CD14-positive monocyte (primary cell): ENCODE measurements at regions not wholly inside any gene's neighbourhood (a gene's known extent, or its start where the extent isn't known, plus 50 kb on each side); places are given as distances from the start of the nearest gene placed in this dataset.
A peak's percentile ranks its signal among the peaks of the same experiment; 100 is the strongest.

Experiments
- DNase-seq, 3 donors: peaks; one replicate each; pipeline ENCODE4 v3.0.0-alpha.2; 2011 to 2022
- H2AFZ ChIP-seq: 2 replicates; pipeline ENCODE4 v1.6.0; 2012; ENCODE audit warnings: mild to moderate bottlenecking, low read depth, low read length, inconsistent platforms; ENCODE audit not compliant: insufficient read depth, poor library complexity, severe bottlenecking
- H3K27ac ChIP-seq, 2 donors: 1 replicate in 1 of 2; 2 replicates in 1 of 2; pipeline ENCODE4 v1.5.1; 2012 to 2013; ENCODE audit warnings: low read length in 2 of 2, control low read depth in 1 of 2, inconsistent platforms in 1 of 2, low read depth in 1 of 2, mild to moderate bottlenecking in 1 of 2
- H3K27me3 ChIP-seq, 2 donors: one replicate each; pipeline versions ENCODE4 v1.6.0 to v1.6.1; 2011 to 2013; ENCODE audit warnings: low read length in 2 of 2; ENCODE audit not compliant: control insufficient read depth in 2 of 2, insufficient read depth in 2 of 2
- H3K36me3 ChIP-seq, 2 donors: replicated peaks in 1 of 2; 1 replicate in 1 of 2; 2 replicates in 1 of 2; pipeline versions ENCODE4 v1.5.1 to v1.6.1; 2012 to 2013; ENCODE audit warnings: low read length in 2 of 2, control low read depth in 1 of 2, inconsistent platforms in 1 of 2, mild to moderate bottlenecking in 1 of 2; ENCODE audit not compliant: insufficient read depth in 2 of 2, control insufficient read depth in 1 of 2
- H3K4me1 ChIP-seq, 2 donors: 1 replicate in 1 of 2; 2 replicates in 1 of 2; pipeline versions ENCODE4 v1.5.1 to v1.6.1; 2012 to 2013; ENCODE audit warnings: low read length in 2 of 2, control low read depth in 1 of 2, inconsistent platforms in 1 of 2, mild to moderate bottlenecking in 1 of 2, moderate library complexity in 1 of 2; ENCODE audit not compliant: insufficient read depth in 2 of 2, control insufficient read depth in 1 of 2
- H3K4me2 ChIP-seq: replicated peaks from 2 replicates; pipeline ENCODE3; 2012; ENCODE audit warnings: low read length, moderate library complexity, mild to moderate bottlenecking; ENCODE audit not compliant: poor library complexity, severe bottlenecking; ENCODE audit errors: extremely low read depth
- H3K4me3 ChIP-seq, 3 experiments: fragments of 200-600 bp in 1 of 3; sonication (generic) in 1 of 3; replicated peaks in 1 of 3; 1 replicate in 2 of 3; 2 replicates in 1 of 3; pipeline ENCODE4 v1.5.1; 2011 to 2013; ENCODE audit warnings: low read length in 3 of 3, mild to moderate bottlenecking in 3 of 3, control low read depth in 2 of 3, low read depth in 2 of 3, inconsistent platforms in 1 of 3, moderate library complexity in 1 of 3
- H3K79me2 ChIP-seq: 2 replicates; pipeline ENCODE4 v1.6.0; 2012; ENCODE audit warnings: mild to moderate bottlenecking, control low read depth, inconsistent platforms, low read length, moderate library complexity; ENCODE audit not compliant: insufficient read depth
- H3K9ac ChIP-seq: 2 replicates; pipeline ENCODE4 v1.6.0; 2017; ENCODE audit warnings: low read length, mild to moderate bottlenecking; ENCODE audit not compliant: insufficient read depth, poor library complexity, severe bottlenecking
- H3K9me3 ChIP-seq, 2 donors: replicated peaks in 1 of 2; 1 replicate in 1 of 2; 2 replicates in 1 of 2; pipeline versions ENCODE4 v1.5.1 to v1.6.1; 2012 to 2013; ENCODE audit warnings: low read length in 2 of 2, control low read depth in 1 of 2; ENCODE audit not compliant: control insufficient read depth in 1 of 2, insufficient read depth in 1 of 2
- H4K20me1 ChIP-seq: 2 replicates; pipeline ENCODE4 v1.6.0; 2012; ENCODE audit warnings: mild to moderate bottlenecking, low read length, control low read depth, moderate library complexity; ENCODE audit not compliant: insufficient read depth
- H3K27ac Mint-ChIP-seq, 7 donors: one replicate each; pipeline ENCODE4 v1.8.0; 2020; ENCODE audit warnings: mild to moderate bottlenecking in 7 of 7, mixed read lengths in 7 of 7, moderate library complexity in 6 of 7, inconsistent platforms in 2 of 7
- H3K27me3 Mint-ChIP-seq, 3 donors: one replicate each; pipeline ENCODE4 v1.8.0; 2021 to 2022; ENCODE audit warnings: low read depth in 3 of 3, mild to moderate bottlenecking in 3 of 3, mixed read lengths in 3 of 3, moderate library complexity in 3 of 3, inconsistent platforms in 1 of 3
- H3K36me3 Mint-ChIP-seq, 2 donors: one replicate each; pipeline ENCODE4 v1.8.0; 2020; ENCODE audit warnings: mixed read lengths in 2 of 2, inconsistent platforms in 1 of 2, mild to moderate bottlenecking in 1 of 2
- H3K4me1 Mint-ChIP-seq: one replicate; pipeline ENCODE4 v1.8.0; 2020; ENCODE audit warnings: mild to moderate bottlenecking, mixed read lengths
- H3K4me3 Mint-ChIP-seq, 2 donors: one replicate each; pipeline ENCODE4 v1.8.0; 2020; ENCODE audit warnings: mild to moderate bottlenecking in 2 of 2, mixed read lengths in 2 of 2, moderate library complexity in 1 of 2
- H3K9me3 Mint-ChIP-seq, 7 donors: one replicate each; pipeline ENCODE4 v1.8.0; 2020 to 2022; ENCODE audit warnings: mixed read lengths in 7 of 7, mild to moderate bottlenecking in 6 of 7, moderate library complexity in 6 of 7, inconsistent platforms in 2 of 7
- CTCF ChIP-seq: fragments of 200-600 bp; IDR thresholded peaks from one replicate; pipeline ENCODE4 v1.8.0; 2022; ENCODE audit warnings: antibody characterized with exemption, mild to moderate bottlenecking
- WGBS: methylation state at CpG from one replicate; pipeline ENCODE4 v1.1.5; 2013; ENCODE audit warnings: missing lambda C conversion rate; ENCODE audit not compliant: insufficient coverage; 5-methylcytosine and 5-hydroxymethylcytosine counted together
- intact Hi-C, 2 donors: fragments of 100-400 bp; cut with micrococcal nuclease; formaldehyde crosslinking; loops; one replicate each; pipeline versions ENCODE4 v1.15.0 to v1.15.1; 2023

GRCh38 chr3:87957575-87957974, 101.2 kb downstream of the CGGBP1 start:
- TF ChIP-seq CTCF, result no peak
- Histone ChIP-seq H3K9ac (no peak overlapping the region), H3K27ac (no peak overlapping the region), H3K4me2 (no peak overlapping the region), H2AFZ (no peak overlapping the region), H3K79me2 (no peaks in the 10 kb centered on the region), H3K36me3 (no peaks in the 10 kb centered on the region), H3K4me1 (no peaks in the 10 kb centered on the region), H3K27me3 (no peaks in the 10 kb centered on the region), H3K4me3 (no peak overlapping the region), H3K9me3 (no peaks in the 10 kb centered on the region), H4K20me1 (no peaks in the 10 kb centered on the region)
- intact Hi-C loops, result no loop called here
- no peak for DNase-seq
- Mint-ChIP-seq H3K9me3 (peaks cover 0 to 2% (median 0%) of the 10 kb centered on the region in 7 donors), H3K4me3 (no peak overlapping the region), H3K4me1 (no peaks in the 10 kb centered on the region), H3K36me3 (no peaks in the 10 kb centered on the region), H3K27me3 (no peaks in the 10 kb centered on the region), H3K27ac (no peak overlapping the region)
- no CpG with 5 or more reads among the region's 1 CpG for WGBS

- H3K4me3 Mint-ChIP-seq, result no peak overlapping the region
- no peak for TF ChIP-seq CTCF
- no peaks in the 10 kb centered on the region for H3K27me3 Mint-ChIP-seq
These were observed 109.0 kb downstream of the CGGBP1 start for GRCh38 chr3:87949879-87950208.

More at GRCh38 chr3:87949879-87950208, 109.0 kb downstream of the CGGBP1 start:
- H3K36me3 Mint-ChIP-seq, result no peaks in the 10 kb centered on the region
- Histone ChIP-seq H3K4me3 (no peak overlapping the region), H3K4me2 (no peak overlapping the region), H3K79me2 (no peaks in the 10 kb centered on the region), H3K4me1 (no peaks in the 10 kb centered on the region), H3K27me3 (no peaks in the 10 kb centered on the region), H3K9me3 (peaks cover 0 to 11% of the 10 kb centered on the region in 2 donors), H3K27ac (no peak overlapping the region), H4K20me1 (no peaks in the 10 kb centered on the region), H3K36me3 (no peaks in the 10 kb centered on the region), H3K9ac (no peak overlapping the region), H2AFZ (no peak overlapping the region)
- H3K27ac Mint-ChIP-seq, result peak overlapping the region in 1 of 7 donors; percentile 18
- intact Hi-C loops, result no loop called here
- peaks cover 9% of the 10 kb centered on the region for H3K4me1 Mint-ChIP-seq
- DNase-seq, result no peak
- peaks cover 2 to 14% (median 9%) of the 10 kb centered on the region in 7 donors for H3K9me3 Mint-ChIP-seq
- WGBS, result no CpG with 5 or more reads among the region's 1 CpG
